ENCODE measurements at regions not wholly inside any gene's neighbourhood (a gene's known extent, or its start where the extent isn't known, plus 50 kb on each side); places are given as distances from the start of the nearest gene placed in this dataset.
A peak's percentile ranks its signal among the peaks of the same experiment; 100 is the strongest.

- peak; percentile 84 for DNase-seq
Measured at GRCh38 chr1:228850141-228851100, 115.1 kb downstream of the RHOU start.

- DNase-seq = no peak
Measured at GRCh38 chr1:228851193-228851592, 115.9 kb downstream of the RHOU start.

- DNase-seq = no peak
Measured at GRCh38 chr1:228851618-228852017, 116.3 kb downstream of the RHOU start.

- no peak for DNase-seq
Measured at GRCh38 chr1:228852024-228852423, 116.7 kb downstream of the RHOU start.

GRCh38 chr1:228852511-228853088 is 117.3 kb downstream of the RHOU start:
- DNase-seq = no peak

- no peak for DNase-seq
Measured at GRCh38 chr1:228853191-228853590, 117.9 kb downstream of the RHOU start.

GRCh38 chr1:228853637-228854036 is 118.4 kb downstream of the RHOU start:
- DNase-seq = no peak

- no peak for DNase-seq
Measured at GRCh38 chr1:228854907-228855306, 119.6 kb downstream of the RHOU start.

- no peak for DNase-seq
Measured at GRCh38 chr1:228857611-228858010, 122.3 kb downstream of the RHOU start.

GRCh38 chr1:228860911-228861831 is 125.9 kb downstream of the RHOU start:
- DNase-seq = no peak

- no peak for DNase-seq
Measured at GRCh38 chr1:228861832-228862180, 126.5 kb downstream of the RHOU start.

GRCh38 chr1:228862542-228863505 is 127.5 kb downstream of the RHOU start:
- DNase-seq = no peak

GRCh38 chr1:228863776-228864175 is 128.5 kb downstream of the RHOU start:
- DNase-seq = no peak

- no peak for DNase-seq
Measured at GRCh38 chr1:228865627-228866330, 130.5 kb downstream of the RHOU start.

- DNase-seq = no peak
Measured at GRCh38 chr1:228866468-228866867, 131.2 kb downstream of the RHOU start.

- DNase-seq = peak; percentile 71
Measured at GRCh38 chr1:228867108-228867950, 132.1 kb downstream of the RHOU start.

- no peak for DNase-seq
Measured at GRCh38 chr1:228867951-228868730, 132.9 kb downstream of the RHOU start.

- DNase-seq = no peak
Measured at GRCh38 chr1:228868731-228869024, 133.4 kb downstream of the RHOU start.

GRCh38 chr1:228869312-228869824 is 134.1 kb downstream of the RHOU start:
- no peak for DNase-seq
